ENCODE measurements at regions not wholly inside any gene's neighbourhood (a gene's known extent, or its start where the extent isn't known, plus 50 kb on each side); places are given as distances from the start of the nearest gene placed in this dataset.

DNA sequence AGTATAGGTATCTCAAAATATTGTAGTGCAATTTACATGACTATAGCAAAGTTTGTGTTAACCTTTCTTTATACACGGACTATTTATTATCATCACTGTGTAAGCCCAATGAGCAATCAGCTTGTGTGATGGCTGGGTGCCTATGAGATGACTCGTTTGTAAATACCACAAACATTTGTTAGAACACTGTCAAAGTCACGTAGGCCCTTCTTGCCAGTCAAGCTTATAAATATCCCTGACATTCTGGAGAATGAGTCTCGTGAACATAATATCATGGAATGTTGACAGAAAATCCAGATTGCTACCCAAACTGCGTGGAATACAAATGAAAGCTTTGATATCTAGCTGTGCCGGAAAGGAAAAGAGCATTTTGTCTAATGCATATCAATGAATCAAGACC lies 648.3 kb upstream of the MDGA2 start:
- TF ChIP-seq, protein P1, sequence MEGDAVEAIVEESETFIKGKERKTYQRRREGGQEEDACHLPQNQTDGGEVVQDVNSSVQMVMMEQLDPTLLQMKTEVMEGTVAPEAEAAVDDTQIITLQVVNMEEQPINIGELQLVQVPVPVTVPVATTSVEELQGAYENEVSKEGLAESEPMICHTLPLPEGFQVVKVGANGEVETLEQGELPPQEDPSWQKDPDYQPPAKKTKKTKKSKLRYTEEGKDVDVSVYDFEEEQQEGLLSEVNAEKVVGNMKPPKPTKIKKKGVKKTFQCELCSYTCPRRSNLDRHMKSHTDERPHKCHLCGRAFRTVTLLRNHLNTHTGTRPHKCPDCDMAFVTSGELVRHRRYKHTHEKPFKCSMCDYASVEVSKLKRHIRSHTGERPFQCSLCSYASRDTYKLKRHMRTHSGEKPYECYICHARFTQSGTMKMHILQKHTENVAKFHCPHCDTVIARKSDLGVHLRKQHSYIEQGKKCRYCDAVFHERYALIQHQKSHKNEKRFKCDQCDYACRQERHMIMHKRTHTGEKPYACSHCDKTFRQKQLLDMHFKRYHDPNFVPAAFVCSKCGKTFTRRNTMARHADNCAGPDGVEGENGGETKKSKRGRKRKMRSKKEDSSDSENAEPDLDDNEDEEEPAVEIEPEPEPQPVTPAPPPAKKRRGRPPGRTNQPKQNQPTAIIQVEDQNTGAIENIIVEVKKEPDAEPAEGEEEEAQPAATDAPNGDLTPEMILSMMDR (IDR thresholded peaks at IDR 0.05) = no peak
- no peak for TF ChIP-seq CHD2 (IDR thresholded peaks at IDR 0.05; ENCODE audit: low read length, partially characterized antibody)
- TF ChIP-seq, protein P2, sequence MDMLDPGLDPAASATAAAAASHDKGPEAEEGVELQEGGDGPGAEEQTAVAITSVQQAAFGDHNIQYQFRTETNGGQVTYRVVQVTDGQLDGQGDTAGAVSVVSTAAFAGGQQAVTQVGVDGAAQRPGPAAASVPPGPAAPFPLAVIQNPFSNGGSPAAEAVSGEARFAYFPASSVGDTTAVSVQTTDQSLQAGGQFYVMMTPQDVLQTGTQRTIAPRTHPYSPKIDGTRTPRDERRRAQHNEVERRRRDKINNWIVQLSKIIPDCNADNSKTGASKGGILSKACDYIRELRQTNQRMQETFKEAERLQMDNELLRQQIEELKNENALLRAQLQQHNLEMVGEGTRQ (IDR thresholded peaks at IDR 0.05; ENCODE audit: borderline replicate concordance, low read depth, low read length) = no peak

Measured in SK-N-SH (cell line).